Heart right ventricle (tissue), 16 donors: ENCODE measurements at regions not wholly inside any gene's neighbourhood (a gene's known extent, or its start where the extent isn't known, plus 50 kb on each side); places are given as distances from the start of the nearest gene placed in this dataset.

Experiments used
- ATAC-seq, 8 donors: fragments of 200-7000 bp; cut with Tn5 transposase; one replicate each; pipeline ENCODE4 v1.9.1; 2020; ENCODE audit warnings: mild to moderate bottlenecking in 8 of 8, moderate library complexity in 8 of 8, moderate number of reproducible peaks in 1 of 8
- DNase-seq, 2 donors: peaks; one replicate each; pipeline ENCODE4 v3.0.0-alpha.2; 2020
- H3K27ac ChIP-seq, 10 donors: fragments of 200-600 bp; sonication (generic) in 2 of 10; one replicate each; pipeline versions ENCODE4 v1.5.0 to v1.8.0; 2020 to 2022; ENCODE audit warnings: mild to moderate bottlenecking in 3 of 10
- H3K27me3 ChIP-seq, 7 donors: fragments of 200-600 bp; one replicate each; pipeline ENCODE4 v1.8.0; 2021 to 2022; ENCODE audit warnings: mild to moderate bottlenecking in 2 of 7
- H3K36me3 ChIP-seq, 9 donors: fragments of 200-600 bp; sonication (generic) in 1 of 9; one replicate each; pipeline versions ENCODE4 v1.5.0 to v1.8.0; 2020 to 2022; ENCODE audit warnings: mild to moderate bottlenecking in 2 of 9
- H3K4me1 ChIP-seq, 9 donors: fragments of 200-600 bp; sonication (generic) in 1 of 9; one replicate each; pipeline versions ENCODE4 v1.5.0 to v1.8.0; 2020 to 2022; ENCODE audit warnings: mild to moderate bottlenecking in 4 of 9
- H3K4me3 ChIP-seq, 10 donors: fragments of 200-600 bp; sonication (generic) in 2 of 10; one replicate each; pipeline versions ENCODE4 v1.5.0 to v1.8.0; 2020 to 2022; ENCODE audit warnings: mild to moderate bottlenecking in 7 of 10, moderate library complexity in 2 of 10
- H3K9me3 ChIP-seq, 11 donors: fragments of 200-600 bp in 10 of 11; sonication (generic) in 2 of 11; one replicate each; pipeline versions ENCODE4 v1.5.0 to v1.8.0; 2013 to 2022; ENCODE audit warnings: mild to moderate bottlenecking in 2 of 11, control low read depth in 1 of 11, moderate library complexity in 1 of 11
- WGBS, 2 donors: extraction: QIAGEN DNeasy Blood & Tissue Kit; methylation state at CpG; one replicate each; pipeline ENCODE4 v1.1.7; 2013; ENCODE audit warnings: inconsistent platforms in 1 of 2; 5-methylcytosine and 5-hydroxymethylcytosine counted together
- intact Hi-C, 10 donors: fragments of 100-400 bp; cut with DNase I; formaldehyde crosslinking; loops; one replicate each; pipeline versions ENCODE4 v1.11.1 to v1.14.2; 2022
- TF ChIP-seq, protein P1 (sequence below), 9 donors: fragments of 200-600 bp; sonication (generic) in 2 of 9; IDR thresholded peaks; one replicate each; pipeline versions ENCODE4 v1.5.0 to v1.8.0; 2021 to 2022; ENCODE audit warnings: antibody characterized with exemption in 9 of 9, mild to moderate bottlenecking in 5 of 9, moderate library complexity in 1 of 9
- donor health status: Arrhythmogenic right ventricular cardiomyopathy.
- donor health status: ischemic (EF 13 %, LVEDD 7.1; RV severe dilation, severe dysfunction).
- donor health status: healthy with polysubstance abuse.
- donor health status: DM: no; HTN: yes; CAD: no.
- donor health status: DM: no; HTN: no; CAD: no.
- donor health status: ischemic (EF 25% LVEDD 6.9; RV normal size, moderate dysfunction).
- donor health status: ischemic (EF 25% LVEDD 5.7; RV mildly dilated, moderate dysfunction).
- donor health status: healthy.
- donor health status: DM: yes; HTN: yes; CAD: no.
- donor health status: Ischemic cardiomyopathy.
- donor health status: ischemic (EF 35%, LVEDD 5.7; RV mildly dilated, moderate dysfunction).
- donor health status: nonischemic (EF 11% LVEDD 7.7; RV severe dilation, severe dysfunction).
- donor health status: DM: yes; HTN: yes; CAD: no.
- donor health status: PGD.
- donor health status: ischemic (EF 29% LVEDD 5.4; RV normal size, mild dysfunction).
- donor health status: nonischemic (EF 23%, LVEDD 6.1; RV moderate dilation, normal function).

DNA sequence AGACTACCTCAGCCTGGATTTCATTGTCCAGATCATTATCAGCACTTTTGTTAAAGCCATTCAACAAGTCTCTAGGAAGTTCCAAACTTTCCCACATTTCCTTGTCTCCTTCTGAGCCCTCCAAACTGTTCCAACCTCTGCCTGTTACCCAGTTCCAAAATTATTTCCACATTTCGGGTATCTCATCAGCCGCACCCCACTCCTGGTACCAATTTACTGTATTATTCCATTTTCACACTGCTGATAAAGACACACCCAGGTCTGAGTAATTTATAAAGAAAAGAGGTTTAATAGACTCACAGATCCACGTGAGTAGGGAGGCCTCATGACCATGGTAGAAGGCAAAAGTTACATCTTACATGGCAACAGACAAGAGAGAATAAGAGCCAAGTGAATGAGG, 1198.3 kb upstream of the ALCAM start:
- peaks cover 0 to 32% (median 10%) of the 10 kb centered on the region in 11 donors for H3K9me3 ChIP-seq
- H3K27me3 ChIP-seq, result no peaks in the 10 kb centered on the region
- TF ChIP-seq, protein P1, sequence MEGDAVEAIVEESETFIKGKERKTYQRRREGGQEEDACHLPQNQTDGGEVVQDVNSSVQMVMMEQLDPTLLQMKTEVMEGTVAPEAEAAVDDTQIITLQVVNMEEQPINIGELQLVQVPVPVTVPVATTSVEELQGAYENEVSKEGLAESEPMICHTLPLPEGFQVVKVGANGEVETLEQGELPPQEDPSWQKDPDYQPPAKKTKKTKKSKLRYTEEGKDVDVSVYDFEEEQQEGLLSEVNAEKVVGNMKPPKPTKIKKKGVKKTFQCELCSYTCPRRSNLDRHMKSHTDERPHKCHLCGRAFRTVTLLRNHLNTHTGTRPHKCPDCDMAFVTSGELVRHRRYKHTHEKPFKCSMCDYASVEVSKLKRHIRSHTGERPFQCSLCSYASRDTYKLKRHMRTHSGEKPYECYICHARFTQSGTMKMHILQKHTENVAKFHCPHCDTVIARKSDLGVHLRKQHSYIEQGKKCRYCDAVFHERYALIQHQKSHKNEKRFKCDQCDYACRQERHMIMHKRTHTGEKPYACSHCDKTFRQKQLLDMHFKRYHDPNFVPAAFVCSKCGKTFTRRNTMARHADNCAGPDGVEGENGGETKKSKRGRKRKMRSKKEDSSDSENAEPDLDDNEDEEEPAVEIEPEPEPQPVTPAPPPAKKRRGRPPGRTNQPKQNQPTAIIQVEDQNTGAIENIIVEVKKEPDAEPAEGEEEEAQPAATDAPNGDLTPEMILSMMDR (IDR thresholded peaks at IDR 0.05), result no peak
- H3K27ac ChIP-seq, result no peak overlapping the region
- H3K4me3 ChIP-seq, result no peak overlapping the region
- H3K4me1 ChIP-seq, result no peaks in the 10 kb centered on the region
- no peak for DNase-seq
- intact Hi-C loops, result no loop called here
- no peak for ATAC-seq
- no peaks in the 10 kb centered on the region for H3K36me3 ChIP-seq
- WGBS, 2 donors, result 74 to 81% methylated on average over 3 of the region's 3 CpGs

DNA sequence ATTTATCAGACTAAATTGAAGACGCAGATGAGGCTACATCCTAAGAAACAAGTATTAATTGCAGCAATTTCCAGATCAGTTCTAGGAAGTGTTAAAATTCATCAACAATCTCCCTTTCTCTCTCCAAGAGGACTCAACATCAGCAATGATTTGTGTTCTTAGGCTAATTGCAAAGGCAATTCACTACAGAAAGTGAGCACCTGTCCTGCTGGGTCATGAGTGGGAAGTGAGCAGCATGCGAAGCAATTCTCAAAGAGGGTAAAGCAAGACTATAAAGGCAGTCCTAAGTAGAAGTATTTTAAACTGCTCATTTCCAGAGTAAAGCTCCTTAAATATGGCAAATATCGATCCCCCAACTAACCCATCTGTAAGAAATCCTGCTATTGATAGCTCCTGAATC, 1191.0 kb upstream of the ALCAM start:
- no peak for ATAC-seq
- no peaks in the 10 kb centered on the region for H3K9me3 ChIP-seq
- no peak overlapping the region for H3K27ac ChIP-seq
- no peaks in the 10 kb centered on the region for H3K36me3 ChIP-seq
- H3K4me1 ChIP-seq, result no peaks in the 10 kb centered on the region
- no peak overlapping the region for H3K4me3 ChIP-seq
- intact Hi-C loops, result no loop called here
- 74 to 85% methylated on average over 3 of the region's 3 CpGs for WGBS, 2 donors
- TF ChIP-seq, protein P1 (IDR thresholded peaks at IDR 0.05), result no peak
- DNase-seq, result no peak
- no peaks in the 10 kb centered on the region for H3K27me3 ChIP-seq

GRCh38 chr3:104176706-104177105, 1190.0 kb upstream of the ALCAM start:
- no peak overlapping the region for H3K4me3 ChIP-seq
- no peaks in the 10 kb centered on the region for H3K4me1 ChIP-seq
- DNase-seq (no peak), ATAC-seq (no peak)
- H3K36me3 ChIP-seq, result no peaks in the 10 kb centered on the region
- WGBS, 2 donors, result 58 to 61% methylated on average over 1 of the region's 1 CpG
- no peaks in the 10 kb centered on the region for H3K27me3 ChIP-seq
- no peak overlapping the region for H3K27ac ChIP-seq
- intact Hi-C loops, result no loop called here
- TF ChIP-seq, protein P1 (IDR thresholded peaks at IDR 0.05), result no peak
- no peaks in the 10 kb centered on the region for H3K9me3 ChIP-seq

GRCh38 chr3:104178680-104179079, 1188.0 kb upstream of the ALCAM start:
- TF ChIP-seq, protein P1 (IDR thresholded peaks at IDR 0.05), result no peak
- no peaks in the 10 kb centered on the region for H3K4me1 ChIP-seq
- H3K4me3 ChIP-seq, result no peak overlapping the region
- intact Hi-C loops, result no loop called here
- WGBS, 2 donors, result 70 to 81% methylated on average over 3 of the region's 3 CpGs
- no peak for DNase-seq
- H3K27ac ChIP-seq, result no peak overlapping the region
- no peaks in the 10 kb centered on the region for H3K36me3 ChIP-seq
- H3K9me3 ChIP-seq, result no peaks in the 10 kb centered on the region
- no peaks in the 10 kb centered on the region for H3K27me3 ChIP-seq
- ATAC-seq, result no peak

DNA sequence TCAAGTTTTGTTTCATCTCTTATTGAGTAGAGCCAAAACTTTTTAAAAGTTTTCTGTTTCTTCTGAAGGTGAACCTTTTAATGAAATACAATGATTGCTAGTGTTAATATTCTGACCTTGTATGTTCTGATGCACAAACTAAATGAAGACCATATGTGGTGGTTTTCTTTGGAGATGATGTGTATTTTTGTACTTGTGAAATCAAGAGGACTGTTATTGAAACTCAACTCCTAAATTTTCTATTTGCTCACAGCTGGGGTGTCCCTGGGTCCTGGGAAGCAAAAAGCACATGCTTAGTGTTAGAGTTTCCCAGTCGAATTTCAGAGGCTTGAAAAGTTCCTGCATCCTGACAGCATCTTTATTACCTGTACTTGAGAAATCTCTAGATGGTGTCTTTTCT, 1185.8 kb upstream of the ALCAM start:
- no peak for DNase-seq
- WGBS, 2 donors, result 31 to 41% methylated on average over 1 of the region's 1 CpG
- H3K36me3 ChIP-seq, result no peaks in the 10 kb centered on the region
- intact Hi-C loops, result no loop called here
- H3K27ac ChIP-seq, result no peak overlapping the region
- ATAC-seq, result no peak
- no peak overlapping the region for H3K4me3 ChIP-seq
- no peaks in the 10 kb centered on the region for H3K4me1 ChIP-seq
- TF ChIP-seq, protein P1 (IDR thresholded peaks at IDR 0.05), result no peak
- no peaks in the 10 kb centered on the region for H3K9me3 ChIP-seq
- H3K27me3 ChIP-seq, result no peaks in the 10 kb centered on the region
